ENCODE measurements at regions not wholly inside any gene's neighbourhood (a gene's known extent, or its start where the extent isn't known, plus 50 kb on each side); places are given as distances from the start of the nearest gene placed in this dataset.
"Not testable (repeated sequence)": the region's sequence is repeated elsewhere in the genome, so short reads cannot be mapped to it uniquely, and the experiment has no call there.

GRCh38 chr2:109681633-109682380 lies 67.6 kb downstream of the SOWAHC start:
- Mint-ChIP-seq H3K4me3 (no peak overlapping the region), H3K9me3 (no peaks in the 10 kb centered on the region), H3K4me1 (peaks cover 0 to 2% (median 0%) of the 10 kb centered on the region in 4 donors), H3K27me3 (peaks cover 4 to 33% (median 20%) of the 10 kb centered on the region in 5 donors), H3K27ac (no peak overlapping the region), H3K36me3 (no peaks in the 10 kb centered on the region)
- POLR2A ChIA-PET: no interaction called here
- DNase-seq (no peak), ATAC-seq (no peak)

GRCh38 chr2:109683452-109683851 lies 69.3 kb downstream of the SOWAHC start:
- Mint-ChIP-seq H3K36me3 (no peaks in the 10 kb centered on the region), H3K27ac (no peak overlapping the region), H3K27me3 (peaks cover 4 to 21% (median 11%) of the 10 kb centered on the region in 5 donors), H3K9me3 (no peaks in the 10 kb centered on the region), H3K4me3 (no peak overlapping the region), H3K4me1 (peaks cover 0 to 2% (median 0%) of the 10 kb centered on the region in 4 donors)
- DNase-seq: no peak
- POLR2A ChIA-PET: no interaction called here
- no peak for ATAC-seq

- Mint-ChIP-seq H3K4me1 (peaks cover 0 to 2% (median 0%) of the 10 kb centered on the region in 4 donors), H3K27ac (no peak overlapping the region), H3K4me3 (no peak overlapping the region), H3K9me3 (no peaks in the 10 kb centered on the region), H3K36me3 (no peaks in the 10 kb centered on the region), H3K27me3 (peaks cover 3 to 13% (median 6%) of the 10 kb centered on the region in 5 donors)
- no peak for ATAC-seq
- DNase-seq: no peak
- POLR2A ChIA-PET: no interaction called here
Measured at GRCh38 chr2:109685453-109685852, 71.3 kb downstream of the SOWAHC start.

- no peak overlapping the region for H3K4me3 Mint-ChIP-seq
- no peaks in the 10 kb centered on the region for H3K9me3 Mint-ChIP-seq
- no peaks in the 10 kb centered on the region for H3K36me3 Mint-ChIP-seq
- H3K4me1 Mint-ChIP-seq: peaks cover 0 to 2% (median 0%) of the 10 kb centered on the region in 4 donors
- POLR2A ChIA-PET: no interaction called here
- H3K27me3 Mint-ChIP-seq: peaks cover 3 to 11% (median 3%) of the 10 kb centered on the region in 5 donors
- H3K27ac Mint-ChIP-seq: no peak overlapping the region
- ATAC-seq (no peak), DNase-seq (no peak)
Measured at GRCh38 chr2:109686921-109687320, 72.8 kb downstream of the SOWAHC start.

GRCh38 chr2:109689182-109689930 lies 75.2 kb downstream of the SOWAHC start:
- Mint-ChIP-seq H3K9me3 (no peaks in the 10 kb centered on the region), H3K4me1 (peaks cover 0 to 2% (median 0%) of the 10 kb centered on the region in 4 donors), H3K27ac (no peak overlapping the region), H3K27me3 (peaks cover 3 to 11% (median 3%) of the 10 kb centered on the region in 5 donors), H3K36me3 (no peaks in the 10 kb centered on the region), H3K4me3 (no peak overlapping the region)
- ATAC-seq (no peak), DNase-seq (no peak)
- POLR2A ChIA-PET: interaction anchor here (0.6 kb wide), 1 partner anchor 462 kb away, joined by 3 read pairs; no protein-coding TSS in a partner anchor

- no peak for ATAC-seq
- POLR2A ChIA-PET: no interaction called here
Measured at GRCh38 chr2:109689973-109690372, 75.8 kb downstream of the SOWAHC start.

GRCh38 chr2:109690457-109690821 lies 76.3 kb downstream of the SOWAHC start:
- Mint-ChIP-seq H3K4me3 (no peak overlapping the region), H3K27ac (no peak overlapping the region), H3K36me3 (no peaks in the 10 kb centered on the region), H3K9me3 (no peaks in the 10 kb centered on the region), H3K27me3 (peaks cover 2 to 5% (median 3%) of the 10 kb centered on the region in 5 donors), H3K4me1 (peaks cover 0 to 2% (median 0%) of the 10 kb centered on the region in 4 donors)
- DNase-seq (no peak), ATAC-seq (no peak)
- POLR2A ChIA-PET: no interaction called here

More at GRCh38 chr2:109689973-109690372, 75.8 kb downstream of the SOWAHC start:
- H3K4me3 Mint-ChIP-seq: no peak overlapping the region
- H3K4me1 Mint-ChIP-seq: peaks cover 0 to 2% (median 0%) of the 10 kb centered on the region in 4 donors
- no peak overlapping the region for H3K27ac Mint-ChIP-seq
- DNase-seq: no peak
- H3K9me3 Mint-ChIP-seq: no peaks in the 10 kb centered on the region
- H3K36me3 Mint-ChIP-seq: no peaks in the 10 kb centered on the region
- H3K27me3 Mint-ChIP-seq: peaks cover 3 to 10% (median 3%) of the 10 kb centered on the region in 5 donors

- Mint-ChIP-seq H3K4me1 (no peaks in the 10 kb centered on the region), H3K27ac (no peak overlapping the region), H3K4me3 (no peak overlapping the region), H3K9me3 (no peaks in the 10 kb centered on the region), H3K27me3 (peaks cover 0 to 1% (median 0%) of the 10 kb centered on the region in 5 donors), H3K36me3 (no peaks in the 10 kb centered on the region)
- DNase-seq: no peak
- no peak for ATAC-seq
- POLR2A ChIA-PET: no interaction called here
Measured at GRCh38 chr2:109690822-109691541, 76.8 kb downstream of the SOWAHC start.

- no peak for DNase-seq
- Mint-ChIP-seq H3K27me3 (peaks cover 0 to 1% (median 0%) of the 10 kb centered on the region in 5 donors), H3K27ac (no peak overlapping the region), H3K4me1 (no peaks in the 10 kb centered on the region), H3K4me3 (no peak overlapping the region), H3K36me3 (no peaks in the 10 kb centered on the region), H3K9me3 (no peaks in the 10 kb centered on the region)
- ATAC-seq: no peak
- POLR2A ChIA-PET: no interaction called here
Measured at GRCh38 chr2:109692013-109692743, 78.0 kb downstream of the SOWAHC start.

GRCh38 chr2:109692831-109693230 lies 78.7 kb downstream of the SOWAHC start:
- DNase-seq, H3K27ac Mint-ChIP-seq, H3K36me3 Mint-ChIP-seq, H3K27me3 Mint-ChIP-seq, H3K4me3 Mint-ChIP-seq, POLR2A ChIA-PET, H3K9me3 Mint-ChIP-seq, ATAC-seq, H3K4me1 Mint-ChIP-seq: not testable (repeated sequence)

- H3K36me3 Mint-ChIP-seq, H3K9me3 Mint-ChIP-seq, H3K27ac Mint-ChIP-seq, ATAC-seq, H3K4me3 Mint-ChIP-seq, POLR2A ChIA-PET, DNase-seq, H3K27me3 Mint-ChIP-seq, H3K4me1 Mint-ChIP-seq: not testable (repeated sequence)
Measured at GRCh38 chr2:109693292-109693691, 79.1 kb downstream of the SOWAHC start.

- POLR2A ChIA-PET: no interaction called here
- H3K4me3 Mint-ChIP-seq: no peak overlapping the region
- H3K36me3 Mint-ChIP-seq: no peaks in the 10 kb centered on the region
Measured at GRCh38 chr2:109694190-109694589, 80.0 kb downstream of the SOWAHC start.

More at GRCh38 chr2:109694190-109694589, 80.0 kb downstream of the SOWAHC start:
- H3K27ac Mint-ChIP-seq: no peak overlapping the region
- no peaks in the 10 kb centered on the region for H3K9me3 Mint-ChIP-seq
- H3K27me3 Mint-ChIP-seq: peaks cover 0 to 8% (median 2%) of the 10 kb centered on the region in 5 donors
- DNase-seq (no peak), ATAC-seq (no peak)
- no peaks in the 10 kb centered on the region for H3K4me1 Mint-ChIP-seq
